ENCODE measurements at regions not wholly inside any gene's neighbourhood (a gene's known extent, or its start where the extent isn't known, plus 50 kb on each side); places are given as distances from the start of the nearest gene placed in this dataset.
"Not testable (repeated sequence)": the region's sequence is repeated elsewhere in the genome, so short reads cannot be mapped to it uniquely, and the experiment has no call there.

DNA sequence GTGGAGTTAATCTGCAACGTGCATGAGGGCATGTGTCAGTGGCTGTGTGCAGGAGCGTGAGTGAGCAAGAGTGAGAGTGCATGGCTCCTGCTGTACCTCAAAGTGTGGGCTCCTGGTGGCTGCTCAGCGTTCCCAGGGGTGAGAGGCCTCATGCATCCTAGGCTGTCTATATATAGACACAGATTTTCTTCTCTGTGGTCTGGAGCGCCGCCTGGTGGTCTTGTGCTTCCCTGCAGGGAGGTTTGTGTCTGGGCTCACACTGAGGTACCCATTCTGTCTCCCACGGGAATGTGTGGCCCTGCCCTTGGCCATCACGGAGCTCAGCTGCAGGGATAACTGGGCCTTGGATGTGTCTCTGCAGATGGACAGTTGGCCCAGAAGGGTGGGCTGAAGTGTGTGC lies 520.2 kb downstream of the GOLGA6L6 start:
- intact Hi-C loops (cut with micrococcal nuclease; ENCODE audit: unreplicated experiment); CTCF ChIA-PET; H3K4me1 Mint-ChIP-seq (ENCODE audit: low read depth, unreplicated experiment); DNase-seq; H3K4me3 Mint-ChIP-seq (ENCODE audit: low read depth, unreplicated experiment); H3K36me3 Mint-ChIP-seq (ENCODE audit: insufficient read depth, unreplicated experiment); H3K27ac Mint-ChIP-seq (ENCODE audit: unreplicated experiment); H3K27me3 Mint-ChIP-seq (ENCODE audit: unreplicated experiment); H3K9me3 Mint-ChIP-seq (ENCODE audit: low read depth, unreplicated experiment); BruUV-seq (replicated peaks): not testable (repeated sequence)

DNA sequence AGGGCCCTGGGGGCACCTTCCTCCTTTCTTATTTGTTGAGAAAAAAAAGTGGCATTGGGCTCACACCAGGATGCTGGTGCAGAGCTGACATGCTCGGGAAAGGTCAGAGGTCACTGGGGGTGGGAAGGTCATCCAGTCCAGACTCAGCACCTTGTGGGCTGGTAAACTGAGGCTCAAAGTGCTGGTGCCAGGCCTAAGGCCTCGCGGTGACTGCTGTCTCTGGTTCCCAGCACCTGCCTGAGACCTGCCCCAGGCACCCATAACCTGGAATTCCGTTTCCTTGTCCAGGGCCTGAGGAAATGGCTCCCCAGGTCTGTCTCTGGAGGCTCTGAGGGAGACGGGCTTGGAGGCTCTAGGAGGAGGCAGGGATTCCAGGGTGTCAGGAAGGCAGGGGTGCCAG lies 521.0 kb downstream of the GOLGA6L6 start:
- H3K27me3 Mint-ChIP-seq (ENCODE audit: unreplicated experiment); H3K4me3 Mint-ChIP-seq (ENCODE audit: low read depth, unreplicated experiment); H3K9me3 Mint-ChIP-seq (ENCODE audit: low read depth, unreplicated experiment); CTCF ChIA-PET; H3K36me3 Mint-ChIP-seq (ENCODE audit: insufficient read depth, unreplicated experiment); H3K27ac Mint-ChIP-seq (ENCODE audit: unreplicated experiment); intact Hi-C loops (cut with micrococcal nuclease; ENCODE audit: unreplicated experiment); DNase-seq; H3K4me1 Mint-ChIP-seq (ENCODE audit: low read depth, unreplicated experiment); BruUV-seq (replicated peaks): not testable (repeated sequence)

DNA sequence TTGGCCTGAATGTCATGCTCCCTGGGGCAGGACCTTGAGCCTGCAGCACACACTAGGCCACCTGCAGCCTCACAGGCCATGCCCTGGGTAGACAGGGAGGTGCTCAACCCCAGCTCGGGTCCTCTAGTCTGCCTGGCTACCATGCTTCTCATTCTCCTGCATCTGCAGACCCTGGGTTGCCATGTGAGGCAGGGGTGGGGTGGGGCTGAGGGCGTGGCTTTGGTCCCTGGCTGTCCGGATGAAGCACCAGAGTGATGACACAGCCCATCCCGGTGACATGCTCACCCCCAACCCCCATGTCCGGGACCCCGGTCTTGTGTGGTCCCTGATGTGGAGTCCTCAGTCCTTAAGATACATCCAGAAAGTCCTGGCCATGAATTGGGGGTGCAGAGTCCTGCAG lies 521.8 kb downstream of the GOLGA6L6 start:
- intact Hi-C loops (cut with micrococcal nuclease; ENCODE audit: unreplicated experiment); BruUV-seq (replicated peaks); H3K27me3 Mint-ChIP-seq (ENCODE audit: unreplicated experiment); H3K4me3 Mint-ChIP-seq (ENCODE audit: low read depth, unreplicated experiment); H3K9me3 Mint-ChIP-seq (ENCODE audit: low read depth, unreplicated experiment); CTCF ChIA-PET; H3K4me1 Mint-ChIP-seq (ENCODE audit: low read depth, unreplicated experiment); H3K36me3 Mint-ChIP-seq (ENCODE audit: insufficient read depth, unreplicated experiment); H3K27ac Mint-ChIP-seq (ENCODE audit: unreplicated experiment); DNase-seq: not testable (repeated sequence)

DNA sequence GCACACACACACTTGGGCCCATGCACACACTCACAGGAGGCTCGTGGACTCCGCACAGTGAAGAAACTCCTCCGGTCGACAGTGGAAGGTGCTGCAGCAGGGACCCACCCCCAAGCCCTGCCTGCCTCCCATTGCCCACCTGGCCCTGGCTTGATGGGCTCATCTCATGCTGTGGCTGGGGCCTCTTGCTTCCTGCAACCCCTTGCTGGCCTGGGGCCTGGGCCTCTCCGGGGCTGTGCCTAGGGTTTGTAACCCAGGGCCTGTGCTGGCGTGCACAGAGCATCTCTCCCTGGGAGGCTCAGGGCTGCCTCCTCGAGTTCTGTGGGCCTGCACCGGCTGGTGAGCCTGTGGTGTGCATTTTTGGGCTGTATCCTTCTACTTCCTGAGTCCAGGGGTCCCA lies 524.0 kb downstream of the GOLGA6L6 start:
- DNase-seq; H3K4me1 Mint-ChIP-seq (ENCODE audit: low read depth, unreplicated experiment); CTCF ChIA-PET; H3K4me3 Mint-ChIP-seq (ENCODE audit: low read depth, unreplicated experiment); BruUV-seq (replicated peaks); H3K27ac Mint-ChIP-seq (ENCODE audit: unreplicated experiment); intact Hi-C loops (cut with micrococcal nuclease; ENCODE audit: unreplicated experiment); H3K27me3 Mint-ChIP-seq (ENCODE audit: unreplicated experiment); H3K9me3 Mint-ChIP-seq (ENCODE audit: low read depth, unreplicated experiment); H3K36me3 Mint-ChIP-seq (ENCODE audit: insufficient read depth, unreplicated experiment): not testable (repeated sequence)

DNA sequence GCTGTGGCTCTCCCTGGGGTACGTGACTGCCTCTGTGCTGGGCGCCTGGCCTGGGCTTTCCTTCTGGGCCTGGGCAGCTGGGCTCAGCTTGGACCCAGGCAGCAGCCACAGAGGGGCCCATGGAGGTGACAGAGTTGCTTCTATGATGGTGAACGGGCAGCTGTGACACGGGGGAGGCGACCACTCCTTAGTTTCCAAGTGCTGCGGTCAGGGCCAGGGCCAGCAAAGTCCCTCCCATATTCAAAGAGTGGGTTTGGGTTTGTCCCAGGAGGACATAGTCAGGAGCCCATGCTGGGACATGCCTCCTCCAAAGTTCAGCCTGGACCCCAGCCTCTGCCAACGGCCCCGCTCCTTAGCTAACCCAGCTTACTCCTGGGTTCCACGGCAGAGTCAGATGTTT lies 524.7 kb downstream of the GOLGA6L6 start:
- H3K9me3 Mint-ChIP-seq (ENCODE audit: low read depth, unreplicated experiment); BruUV-seq (replicated peaks); CTCF ChIA-PET; intact Hi-C loops (cut with micrococcal nuclease; ENCODE audit: unreplicated experiment); H3K27me3 Mint-ChIP-seq (ENCODE audit: unreplicated experiment); H3K27ac Mint-ChIP-seq (ENCODE audit: unreplicated experiment); H3K4me3 Mint-ChIP-seq (ENCODE audit: low read depth, unreplicated experiment); DNase-seq; H3K4me1 Mint-ChIP-seq (ENCODE audit: low read depth, unreplicated experiment); H3K36me3 Mint-ChIP-seq (ENCODE audit: insufficient read depth, unreplicated experiment): not testable (repeated sequence)

DNA sequence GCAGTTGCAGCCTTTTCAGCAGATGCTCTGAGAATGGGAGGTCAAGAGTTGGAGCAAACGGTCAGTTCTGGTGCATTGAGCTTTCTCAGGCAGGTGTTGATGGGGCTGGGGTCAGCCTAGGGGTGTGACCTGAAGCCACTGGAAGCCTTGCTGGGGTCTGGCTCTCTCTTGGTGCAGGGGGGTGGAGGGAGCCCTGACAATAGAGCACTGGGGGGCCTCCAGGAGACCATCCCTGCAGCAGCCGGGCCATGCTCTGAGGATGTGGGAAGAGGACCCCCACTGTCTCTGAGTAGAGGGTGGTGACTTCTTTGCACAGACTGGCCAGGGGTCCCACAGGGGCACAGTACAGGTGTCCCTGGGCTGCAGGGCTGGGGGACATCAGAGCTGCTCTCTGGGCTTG lies 528.8 kb downstream of the GOLGA6L6 start:
- H3K4me1 Mint-ChIP-seq (ENCODE audit: low read depth, unreplicated experiment); H3K27ac Mint-ChIP-seq (ENCODE audit: unreplicated experiment); H3K27me3 Mint-ChIP-seq (ENCODE audit: unreplicated experiment); H3K4me3 Mint-ChIP-seq (ENCODE audit: low read depth, unreplicated experiment); CTCF ChIA-PET; BruUV-seq (replicated peaks); H3K36me3 Mint-ChIP-seq (ENCODE audit: insufficient read depth, unreplicated experiment); intact Hi-C loops (cut with micrococcal nuclease; ENCODE audit: unreplicated experiment); DNase-seq; H3K9me3 Mint-ChIP-seq (ENCODE audit: low read depth, unreplicated experiment): not testable (repeated sequence)

DNA sequence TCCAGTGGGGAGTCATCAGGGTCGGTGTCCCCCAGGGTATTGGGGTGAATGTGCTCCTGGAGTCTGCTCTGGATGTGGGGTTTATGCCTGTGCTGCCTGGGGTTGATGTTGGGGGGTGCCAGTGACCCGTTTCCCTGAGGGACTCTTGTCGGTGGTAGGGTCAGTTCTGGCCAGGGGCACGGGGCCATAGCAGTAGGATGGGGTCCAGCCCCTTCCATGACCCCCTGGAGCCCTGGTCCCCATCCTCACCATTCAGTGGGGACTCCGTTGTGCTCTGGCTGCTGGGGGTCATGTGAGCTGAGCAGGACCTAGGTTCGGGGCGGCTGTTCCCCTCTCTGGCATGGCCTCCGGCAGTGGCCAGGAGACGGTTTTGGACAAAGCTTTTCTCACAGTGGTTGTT lies 530.8 kb downstream of the GOLGA6L6 start:
- H3K9me3 Mint-ChIP-seq (ENCODE audit: low read depth, unreplicated experiment); H3K27ac Mint-ChIP-seq (ENCODE audit: unreplicated experiment); H3K27me3 Mint-ChIP-seq (ENCODE audit: unreplicated experiment); BruUV-seq (replicated peaks); intact Hi-C loops (cut with micrococcal nuclease; ENCODE audit: unreplicated experiment); H3K4me3 Mint-ChIP-seq (ENCODE audit: low read depth, unreplicated experiment); DNase-seq; CTCF ChIA-PET; H3K36me3 Mint-ChIP-seq (ENCODE audit: insufficient read depth, unreplicated experiment); H3K4me1 Mint-ChIP-seq (ENCODE audit: low read depth, unreplicated experiment): not testable (repeated sequence)

DNA sequence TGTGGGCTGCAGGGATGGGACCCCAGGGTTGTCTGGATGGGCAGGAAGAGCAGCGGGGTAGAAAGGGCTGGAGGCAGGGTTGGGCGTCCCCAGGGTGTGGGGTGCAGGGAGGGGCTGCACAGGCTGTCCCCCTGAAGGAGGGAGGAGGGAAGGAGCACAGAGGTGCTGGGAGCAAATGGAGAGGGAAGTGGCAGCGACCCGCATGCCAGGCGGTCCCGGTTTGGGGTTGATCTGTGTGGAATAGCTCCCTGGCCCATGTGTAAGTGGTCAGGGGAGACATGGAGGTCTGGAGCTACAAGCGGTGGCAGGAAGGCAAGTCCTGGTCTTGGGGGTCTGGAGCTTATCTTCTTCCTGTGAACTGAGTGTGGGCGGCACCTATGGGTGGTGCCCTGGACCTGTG lies 532.0 kb downstream of the GOLGA6L6 start:
- CTCF ChIA-PET; H3K4me1 Mint-ChIP-seq (ENCODE audit: low read depth, unreplicated experiment); H3K4me3 Mint-ChIP-seq (ENCODE audit: low read depth, unreplicated experiment); intact Hi-C loops (cut with micrococcal nuclease; ENCODE audit: unreplicated experiment); H3K9me3 Mint-ChIP-seq (ENCODE audit: low read depth, unreplicated experiment); DNase-seq; H3K27ac Mint-ChIP-seq (ENCODE audit: unreplicated experiment); H3K27me3 Mint-ChIP-seq (ENCODE audit: unreplicated experiment); H3K36me3 Mint-ChIP-seq (ENCODE audit: insufficient read depth, unreplicated experiment); BruUV-seq (replicated peaks): not testable (repeated sequence)

DNA sequence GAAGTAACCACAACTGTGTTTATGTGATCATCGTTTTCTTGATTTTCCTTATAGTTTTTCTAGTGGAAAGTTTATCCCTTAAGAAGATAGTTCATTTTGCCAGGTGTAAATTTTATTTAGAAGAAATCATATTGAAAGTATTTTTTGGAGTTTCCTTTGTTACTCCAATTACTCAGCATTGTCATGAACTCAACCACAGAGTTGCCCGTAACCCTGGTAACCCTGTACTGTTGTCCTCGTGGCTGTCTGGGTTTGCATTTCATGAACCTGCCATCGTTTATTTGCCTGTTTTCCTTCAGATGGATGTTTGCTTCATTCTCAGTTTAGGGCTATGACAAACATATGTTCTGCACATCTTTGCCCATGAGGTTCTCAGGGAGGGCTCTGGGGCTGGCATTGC lies 534.3 kb downstream of the GOLGA6L6 start:
- H3K4me3 Mint-ChIP-seq (ENCODE audit: low read depth, unreplicated experiment); CTCF ChIA-PET; intact Hi-C loops (cut with micrococcal nuclease; ENCODE audit: unreplicated experiment): not testable (repeated sequence)

DNA sequence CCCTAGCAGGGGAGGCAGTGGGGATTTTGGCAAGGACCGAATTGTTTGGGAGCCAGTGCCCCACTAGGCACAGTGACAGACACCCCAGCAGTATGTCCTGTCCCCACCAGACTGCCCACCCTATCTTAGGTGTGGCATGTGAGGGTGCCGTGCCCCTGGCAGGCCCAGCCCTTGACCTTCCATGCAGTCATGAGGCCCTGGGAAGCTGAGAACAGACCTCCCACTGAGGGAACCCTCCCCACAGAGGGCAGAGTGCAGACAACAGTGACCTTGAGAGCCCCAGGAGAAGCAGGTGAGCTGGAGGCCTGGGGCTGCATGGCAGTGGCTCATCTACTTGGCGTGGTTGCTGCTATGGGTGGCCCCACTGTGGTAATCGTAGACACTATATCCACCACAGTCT lies 538.1 kb downstream of the GOLGA6L6 start:
- H3K4me1 Mint-ChIP-seq (ENCODE audit: low read depth, unreplicated experiment); intact Hi-C loops (cut with micrococcal nuclease; ENCODE audit: unreplicated experiment); CTCF ChIA-PET; H3K27ac Mint-ChIP-seq (ENCODE audit: unreplicated experiment); DNase-seq; H3K36me3 Mint-ChIP-seq (ENCODE audit: insufficient read depth, unreplicated experiment); BruUV-seq (replicated peaks); H3K9me3 Mint-ChIP-seq (ENCODE audit: low read depth, unreplicated experiment); H3K4me3 Mint-ChIP-seq (ENCODE audit: low read depth, unreplicated experiment); H3K27me3 Mint-ChIP-seq (ENCODE audit: unreplicated experiment): not testable (repeated sequence)

More for the DNA sequence above, 534.3 kb downstream of the GOLGA6L6 start:
- H3K36me3 Mint-ChIP-seq (ENCODE audit: insufficient read depth, unreplicated experiment); H3K27ac Mint-ChIP-seq (ENCODE audit: unreplicated experiment); H3K9me3 Mint-ChIP-seq (ENCODE audit: low read depth, unreplicated experiment); H3K27me3 Mint-ChIP-seq (ENCODE audit: unreplicated experiment); DNase-seq; H3K4me1 Mint-ChIP-seq (ENCODE audit: low read depth, unreplicated experiment); BruUV-seq (replicated peaks): not testable (repeated sequence)

DNA sequence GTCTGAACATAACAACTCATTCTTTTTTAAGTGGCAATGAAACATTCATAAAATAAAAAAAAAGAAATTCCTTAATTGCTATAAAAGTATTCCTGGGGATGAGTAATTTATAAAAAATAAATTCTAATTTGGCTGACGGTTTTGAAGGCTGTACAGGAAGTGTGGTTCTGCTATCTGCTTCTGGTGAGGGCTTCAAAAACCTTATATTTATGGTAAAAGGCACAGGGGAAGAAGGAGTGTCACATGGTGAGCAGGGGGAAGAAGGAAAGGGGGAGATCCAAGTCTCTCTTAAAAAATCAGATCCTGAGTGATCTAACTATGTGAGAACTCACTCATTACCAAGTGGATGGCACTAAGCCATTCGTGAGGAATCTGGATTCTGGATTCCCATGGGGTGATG lies 539.0 kb downstream of the GOLGA6L6 start:
- H3K27ac Mint-ChIP-seq (ENCODE audit: unreplicated experiment); H3K4me3 Mint-ChIP-seq (ENCODE audit: low read depth, unreplicated experiment); H3K9me3 Mint-ChIP-seq (ENCODE audit: low read depth, unreplicated experiment); intact Hi-C loops (cut with micrococcal nuclease; ENCODE audit: unreplicated experiment); H3K27me3 Mint-ChIP-seq (ENCODE audit: unreplicated experiment); H3K4me1 Mint-ChIP-seq (ENCODE audit: low read depth, unreplicated experiment); H3K36me3 Mint-ChIP-seq (ENCODE audit: insufficient read depth, unreplicated experiment); CTCF ChIA-PET; BruUV-seq (replicated peaks); DNase-seq: not testable (repeated sequence)
